NB4 (cell line): ENCODE measurements at regions not wholly inside any gene's neighbourhood (a gene's known extent, or its start where the extent isn't known, plus 50 kb on each side); places are given as distances from the start of the nearest gene placed in this dataset.

Source experiments
- CTCF ChIP-seq: IDR thresholded peaks from one replicate; pipeline ENCODE4 v1.5.1; 2012; ENCODE audit warnings: low read depth, low read length
- MAX ChIP-seq: IDR thresholded peaks from 2 replicates; pipeline ENCODE4 v1.6.1; 2011; ENCODE audit warnings: low read depth, low read length
- POLR2A ChIP-seq: IDR thresholded peaks from 2 replicates; pipeline ENCODE4 v1.6.1; 2011; ENCODE audit warnings: mild to moderate bottlenecking; ENCODE audit not compliant: insufficient read length; ENCODE audit errors: extremely low read depth

- TF ChIP-seq MAX = no peak
- no peak for TF ChIP-seq CTCF
- no peak for TF ChIP-seq POLR2A
Measured at GRCh38 chr10:70939441-70940003, 51.2 kb upstream of the PCBD1 start.
